ENCODE measurements at regions not wholly inside any gene's neighbourhood (a gene's known extent, or its start where the extent isn't known, plus 50 kb on each side); places are given as distances from the start of the nearest gene placed in this dataset.

GRCh38 chr11:103619938-103620337 is 416.5 kb upstream of the DDI1 start:
- TF ChIP-seq, protein P1, sequence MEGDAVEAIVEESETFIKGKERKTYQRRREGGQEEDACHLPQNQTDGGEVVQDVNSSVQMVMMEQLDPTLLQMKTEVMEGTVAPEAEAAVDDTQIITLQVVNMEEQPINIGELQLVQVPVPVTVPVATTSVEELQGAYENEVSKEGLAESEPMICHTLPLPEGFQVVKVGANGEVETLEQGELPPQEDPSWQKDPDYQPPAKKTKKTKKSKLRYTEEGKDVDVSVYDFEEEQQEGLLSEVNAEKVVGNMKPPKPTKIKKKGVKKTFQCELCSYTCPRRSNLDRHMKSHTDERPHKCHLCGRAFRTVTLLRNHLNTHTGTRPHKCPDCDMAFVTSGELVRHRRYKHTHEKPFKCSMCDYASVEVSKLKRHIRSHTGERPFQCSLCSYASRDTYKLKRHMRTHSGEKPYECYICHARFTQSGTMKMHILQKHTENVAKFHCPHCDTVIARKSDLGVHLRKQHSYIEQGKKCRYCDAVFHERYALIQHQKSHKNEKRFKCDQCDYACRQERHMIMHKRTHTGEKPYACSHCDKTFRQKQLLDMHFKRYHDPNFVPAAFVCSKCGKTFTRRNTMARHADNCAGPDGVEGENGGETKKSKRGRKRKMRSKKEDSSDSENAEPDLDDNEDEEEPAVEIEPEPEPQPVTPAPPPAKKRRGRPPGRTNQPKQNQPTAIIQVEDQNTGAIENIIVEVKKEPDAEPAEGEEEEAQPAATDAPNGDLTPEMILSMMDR (IDR thresholded peaks at IDR 0.05; ENCODE audit: borderline replicate concordance, extremely low read depth, low read length, poor library complexity, severe bottlenecking) = no peak
- no peak for TF ChIP-seq EZH2 (IDR thresholded peaks at IDR 0.05; ENCODE audit: borderline replicate concordance, low read depth, low read length, severe bottlenecking)

Measured in DND-41 (cell line).